HEK293 (cell line): ENCODE measurements at regions not wholly inside any gene's neighbourhood (a gene's known extent, or its start where the extent isn't known, plus 50 kb on each side); places are given as distances from the start of the nearest gene placed in this dataset.

Experiments used
- BCL11A ChIP-seq: fragments of 450-650 bp; formaldehyde crosslinking; IDR thresholded peaks from 2 replicates; pipeline ENCODE4 v1.5.1; 2016; ENCODE audit warnings: low read depth, missing biosample characterization, missing genetic modification characterization
- BCL11B ChIP-seq: fragments of 450-650 bp; formaldehyde crosslinking; IDR thresholded peaks from 2 replicates; pipeline ENCODE4 v1.5.1; 2016; ENCODE audit warnings: low read depth, missing biosample characterization, missing genetic modification characterization
- MYNN ChIP-seq: fragments of 450-650 bp; formaldehyde crosslinking; IDR thresholded peaks from 2 replicates; pipeline ENCODE4 v1.5.1; 2016; ENCODE audit warnings: missing biosample characterization, missing genetic modification characterization, borderline replicate concordance
- TCF7L2 ChIP-seq: IDR thresholded peaks from 2 replicates; pipeline ENCODE4 v1.6.1; 2011; ENCODE audit warnings: low read depth, mild to moderate bottlenecking, inconsistent platforms, low read length, moderate library complexity, borderline replicate concordance
- ZBTB21 ChIP-seq: fragments of 450-650 bp; formaldehyde crosslinking; IDR thresholded peaks from 2 replicates; pipeline ENCODE4 v1.5.1; 2017; ENCODE audit warnings: missing biosample characterization, missing genetic modification characterization
- ZBTB7A ChIP-seq: fragments of 450-650 bp; formaldehyde crosslinking; IDR thresholded peaks from 2 replicates; pipeline ENCODE4 v1.5.1; 2016; ENCODE audit warnings: low read depth, missing biosample characterization, missing genetic modification characterization
- ZNF184 ChIP-seq: fragments of 450-650 bp; IDR thresholded peaks from 2 replicates; pipeline ENCODE4 v1.5.1; 2018; ENCODE audit warnings: missing biosample characterization, mild to moderate bottlenecking, missing genetic modification characterization
- ZNF23 ChIP-seq: fragments of 450-650 bp; formaldehyde crosslinking; IDR thresholded peaks from 2 replicates; pipeline ENCODE4 v1.5.1; 2016; ENCODE audit warnings: missing biosample characterization, missing genetic modification characterization, borderline replicate concordance
- ZNF24 ChIP-seq: fragments of 450-650 bp; formaldehyde crosslinking; IDR thresholded peaks from 2 replicates; pipeline ENCODE4 v1.5.1; 2016; ENCODE audit warnings: missing biosample characterization, missing genetic modification characterization
- ZNF560 ChIP-seq: fragments of 450-650 bp; formaldehyde crosslinking; IDR thresholded peaks from 2 replicates; pipeline ENCODE4 v1.5.1; 2017; ENCODE audit warnings: missing biosample characterization, missing genetic modification characterization, borderline replicate concordance
- TF ChIP-seq, protein P1 (sequence below): fragments of 450-650 bp; formaldehyde crosslinking; IDR thresholded peaks from 2 replicates; pipeline ENCODE4 v1.5.1; 2017; ENCODE audit warnings: missing biosample characterization, missing genetic modification characterization
- TF ChIP-seq, protein P2 (sequence below): fragments of 450-650 bp; formaldehyde crosslinking; IDR thresholded peaks from 2 replicates; pipeline ENCODE4 v1.5.1; 2016; ENCODE audit warnings: missing biosample characterization, missing genetic modification characterization

DNA sequence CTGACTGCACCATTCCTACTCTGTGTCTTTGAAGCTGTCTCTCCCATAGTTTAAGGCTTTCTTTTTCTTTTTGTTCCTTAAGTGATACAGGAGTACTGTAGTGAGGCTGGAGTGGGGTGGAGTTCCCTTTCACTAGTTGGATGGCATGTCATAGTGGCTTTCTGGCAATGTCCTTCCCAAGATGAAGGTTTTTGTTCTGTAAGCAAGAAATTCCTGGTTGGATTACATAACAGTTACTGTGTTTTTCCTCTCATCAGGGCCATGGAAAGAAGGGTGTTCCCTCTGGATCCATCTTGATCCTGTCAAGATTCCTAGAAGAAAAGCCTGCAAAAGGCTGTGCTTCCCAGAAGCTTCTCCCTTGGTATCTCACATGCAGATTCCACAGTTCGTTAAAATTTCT, 84.2 kb downstream of the ACKR3 start:
- TF ChIP-seq, protein P1, sequence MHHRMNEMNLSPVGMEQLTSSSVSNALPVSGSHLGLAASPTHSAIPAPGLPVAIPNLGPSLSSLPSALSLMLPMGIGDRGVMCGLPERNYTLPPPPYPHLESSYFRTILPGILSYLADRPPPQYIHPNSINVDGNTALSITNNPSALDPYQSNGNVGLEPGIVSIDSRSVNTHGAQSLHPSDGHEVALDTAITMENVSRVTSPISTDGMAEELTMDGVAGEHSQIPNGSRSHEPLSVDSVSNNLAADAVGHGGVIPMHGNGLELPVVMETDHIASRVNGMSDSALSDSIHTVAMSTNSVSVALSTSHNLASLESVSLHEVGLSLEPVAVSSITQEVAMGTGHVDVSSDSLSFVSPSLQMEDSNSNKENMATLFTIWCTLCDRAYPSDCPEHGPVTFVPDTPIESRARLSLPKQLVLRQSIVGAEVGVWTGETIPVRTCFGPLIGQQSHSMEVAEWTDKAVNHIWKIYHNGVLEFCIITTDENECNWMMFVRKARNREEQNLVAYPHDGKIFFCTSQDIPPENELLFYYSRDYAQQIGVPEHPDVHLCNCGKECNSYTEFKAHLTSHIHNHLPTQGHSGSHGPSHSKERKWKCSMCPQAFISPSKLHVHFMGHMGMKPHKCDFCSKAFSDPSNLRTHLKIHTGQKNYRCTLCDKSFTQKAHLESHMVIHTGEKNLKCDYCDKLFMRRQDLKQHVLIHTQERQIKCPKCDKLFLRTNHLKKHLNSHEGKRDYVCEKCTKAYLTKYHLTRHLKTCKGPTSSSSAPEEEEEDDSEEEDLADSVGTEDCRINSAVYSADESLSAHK (tag by site-specific recombination): no peak
- TF ChIP-seq ZNF24 (tag by site-specific recombination) (no peak), ZBTB7A (tag by site-specific recombination) (no peak), ZBTB21 (no peak), ZNF560 (no peak), ZNF23 (tag by site-specific recombination) (no peak), ZNF184 (tag by site-specific recombination) (no peak), TCF7L2 (no peak), BCL11A (tag by site-specific recombination) (no peak), MYNN (tag by site-specific recombination) (no peak), BCL11B (tag by site-specific recombination) (no peak)
- TF ChIP-seq, protein P2, sequence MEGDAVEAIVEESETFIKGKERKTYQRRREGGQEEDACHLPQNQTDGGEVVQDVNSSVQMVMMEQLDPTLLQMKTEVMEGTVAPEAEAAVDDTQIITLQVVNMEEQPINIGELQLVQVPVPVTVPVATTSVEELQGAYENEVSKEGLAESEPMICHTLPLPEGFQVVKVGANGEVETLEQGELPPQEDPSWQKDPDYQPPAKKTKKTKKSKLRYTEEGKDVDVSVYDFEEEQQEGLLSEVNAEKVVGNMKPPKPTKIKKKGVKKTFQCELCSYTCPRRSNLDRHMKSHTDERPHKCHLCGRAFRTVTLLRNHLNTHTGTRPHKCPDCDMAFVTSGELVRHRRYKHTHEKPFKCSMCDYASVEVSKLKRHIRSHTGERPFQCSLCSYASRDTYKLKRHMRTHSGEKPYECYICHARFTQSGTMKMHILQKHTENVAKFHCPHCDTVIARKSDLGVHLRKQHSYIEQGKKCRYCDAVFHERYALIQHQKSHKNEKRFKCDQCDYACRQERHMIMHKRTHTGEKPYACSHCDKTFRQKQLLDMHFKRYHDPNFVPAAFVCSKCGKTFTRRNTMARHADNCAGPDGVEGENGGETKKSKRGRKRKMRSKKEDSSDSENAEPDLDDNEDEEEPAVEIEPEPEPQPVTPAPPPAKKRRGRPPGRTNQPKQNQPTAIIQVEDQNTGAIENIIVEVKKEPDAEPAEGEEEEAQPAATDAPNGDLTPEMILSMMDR: no peak
